ENCODE measurements at regions not wholly inside any gene's neighbourhood (a gene's known extent, or its start where the extent isn't known, plus 50 kb on each side); places are given as distances from the start of the nearest gene placed in this dataset.

GRCh38 chr9:106334081-106334480 lies 528.9 kb upstream of the ZNF462 start:
- no peak for DNase-seq
- H3K9me3 Mint-ChIP-seq (ENCODE audit: low read depth, unreplicated experiment): no peaks in the 10 kb centered on the region
- no peak overlapping the region for H3K27ac Mint-ChIP-seq (ENCODE audit: unreplicated experiment)
- no peak overlapping the region for H3K4me3 Mint-ChIP-seq (ENCODE audit: low read depth, unreplicated experiment)
- TF ChIP-seq CTCF (IDR thresholded peaks at IDR 0.05; ENCODE audit: unreplicated experiment): no peak
- no peaks in the 10 kb centered on the region for H3K4me1 Mint-ChIP-seq (ENCODE audit: low read depth, unreplicated experiment)
- H3K36me3 Mint-ChIP-seq (ENCODE audit: insufficient read depth, unreplicated experiment): no peaks in the 10 kb centered on the region
- CTCF ChIA-PET: no interaction called here
- no peaks in the 10 kb centered on the region for H3K27me3 Mint-ChIP-seq (ENCODE audit: unreplicated experiment)
- no TSS peak for BruUV-seq (replicated peaks)
- intact Hi-C loops (cut with micrococcal nuclease; ENCODE audit: unreplicated experiment): no loop called here

GRCh38 chr9:106339882-106340281 lies 523.1 kb upstream of the ZNF462 start:
- Mint-ChIP-seq H3K4me1 (ENCODE audit: low read depth, unreplicated experiment) (no peaks in the 10 kb centered on the region), H3K4me3 (ENCODE audit: low read depth, unreplicated experiment) (no peak overlapping the region), H3K27ac (ENCODE audit: unreplicated experiment) (no peak overlapping the region), H3K36me3 (ENCODE audit: insufficient read depth, unreplicated experiment) (no peaks in the 10 kb centered on the region), H3K27me3 (ENCODE audit: unreplicated experiment) (no peaks in the 10 kb centered on the region), H3K9me3 (ENCODE audit: low read depth, unreplicated experiment) (no peaks in the 10 kb centered on the region)
- CTCF ChIA-PET: no interaction called here
- DNase-seq: no peak
- no TSS peak for BruUV-seq (replicated peaks)
- no peak for TF ChIP-seq CTCF (IDR thresholded peaks at IDR 0.05; ENCODE audit: unreplicated experiment)
- intact Hi-C loops (cut with micrococcal nuclease; ENCODE audit: unreplicated experiment): no loop called here

GRCh38 chr9:106350777-106351176 lies 512.2 kb upstream of the ZNF462 start:
- no TSS peak for BruUV-seq (replicated peaks)
- Mint-ChIP-seq H3K36me3 (ENCODE audit: insufficient read depth, unreplicated experiment) (no peaks in the 10 kb centered on the region), H3K4me1 (ENCODE audit: low read depth, unreplicated experiment) (no peaks in the 10 kb centered on the region), H3K4me3 (ENCODE audit: low read depth, unreplicated experiment) (no peak overlapping the region), H3K9me3 (ENCODE audit: low read depth, unreplicated experiment) (no peaks in the 10 kb centered on the region), H3K27ac (ENCODE audit: unreplicated experiment) (no peak overlapping the region), H3K27me3 (ENCODE audit: unreplicated experiment) (no peaks in the 10 kb centered on the region)
- no peak for TF ChIP-seq CTCF (IDR thresholded peaks at IDR 0.05; ENCODE audit: unreplicated experiment)
- intact Hi-C loops (cut with micrococcal nuclease; ENCODE audit: unreplicated experiment): no loop called here
- CTCF ChIA-PET: no interaction called here
- no peak for DNase-seq

- intact Hi-C loops (cut with micrococcal nuclease; ENCODE audit: unreplicated experiment): no loop called here
- H3K9me3 Mint-ChIP-seq (ENCODE audit: low read depth, unreplicated experiment): peaks cover 14% of the 10 kb centered on the region
- BruUV-seq (replicated peaks): no TSS peak
These were observed 506.0 kb upstream of the ZNF462 start for GRCh38 chr9:106356924-106357323.

More at GRCh38 chr9:106356924-106357323, 506.0 kb upstream of the ZNF462 start:
- Mint-ChIP-seq H3K4me3 (ENCODE audit: low read depth, unreplicated experiment) (no peak overlapping the region), H3K27me3 (ENCODE audit: unreplicated experiment) (no peaks in the 10 kb centered on the region), H3K27ac (ENCODE audit: unreplicated experiment) (no peak overlapping the region), H3K4me1 (ENCODE audit: low read depth, unreplicated experiment) (no peaks in the 10 kb centered on the region), H3K36me3 (ENCODE audit: insufficient read depth, unreplicated experiment) (no peaks in the 10 kb centered on the region)
- no peak for DNase-seq
- no peak for TF ChIP-seq CTCF (IDR thresholded peaks at IDR 0.05; ENCODE audit: unreplicated experiment)
- CTCF ChIA-PET: interaction anchor here (0.5 kb wide), 1 partner anchor 517 kb away, joined by 3 read pairs; no protein-coding TSS in a partner anchor
